Eye (tissue), 1 donor: ENCODE measurements at regions not wholly inside any gene's neighbourhood (a gene's known extent, or its start where the extent isn't known, plus 50 kb on each side); places are given as distances from the start of the nearest gene placed in this dataset.
A peak's percentile ranks its signal among the peaks of the same experiment; 100 is the strongest.

ENCODE experiments used
- DNase-seq: peaks from one replicate; pipeline ENCODE4 v3.0.0-alpha.2; 2015

DNA sequence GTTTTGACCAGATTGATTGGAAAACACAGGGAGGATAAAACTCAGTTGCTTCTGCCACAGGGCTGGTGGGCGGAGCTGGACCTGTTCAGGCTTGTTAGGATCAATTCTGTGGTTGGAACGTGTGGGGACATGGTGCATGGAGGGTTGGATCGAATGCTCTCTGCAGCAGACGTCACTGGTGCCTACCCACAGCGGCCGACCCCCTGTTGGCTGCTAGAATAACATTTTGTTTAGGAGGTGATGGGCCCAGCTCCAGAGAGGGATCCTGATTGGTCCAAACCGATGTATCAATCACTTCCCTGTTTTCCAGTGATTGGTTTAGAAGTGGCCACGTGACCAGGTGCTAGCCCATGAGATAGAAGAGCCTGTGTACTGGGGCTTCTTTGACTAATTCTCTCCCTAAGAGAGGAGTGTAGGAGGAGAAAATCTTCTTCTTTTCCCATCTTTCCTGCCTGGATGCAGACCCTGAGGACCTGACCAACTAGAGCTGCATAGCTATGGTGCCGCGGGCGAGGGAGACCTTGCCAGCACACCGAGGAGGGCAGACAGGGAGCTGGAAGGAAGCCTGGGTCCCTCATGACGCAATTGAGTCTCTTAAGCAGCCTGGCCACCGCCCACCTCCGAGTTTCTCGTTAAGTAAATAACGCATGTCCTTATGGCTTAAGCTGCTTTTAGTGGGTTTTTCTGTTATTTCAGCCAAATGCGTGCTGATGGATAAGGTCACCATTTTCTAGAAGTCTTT is 163.5 kb downstream of the AACS start:
- DNase-seq = no peak

DNA sequence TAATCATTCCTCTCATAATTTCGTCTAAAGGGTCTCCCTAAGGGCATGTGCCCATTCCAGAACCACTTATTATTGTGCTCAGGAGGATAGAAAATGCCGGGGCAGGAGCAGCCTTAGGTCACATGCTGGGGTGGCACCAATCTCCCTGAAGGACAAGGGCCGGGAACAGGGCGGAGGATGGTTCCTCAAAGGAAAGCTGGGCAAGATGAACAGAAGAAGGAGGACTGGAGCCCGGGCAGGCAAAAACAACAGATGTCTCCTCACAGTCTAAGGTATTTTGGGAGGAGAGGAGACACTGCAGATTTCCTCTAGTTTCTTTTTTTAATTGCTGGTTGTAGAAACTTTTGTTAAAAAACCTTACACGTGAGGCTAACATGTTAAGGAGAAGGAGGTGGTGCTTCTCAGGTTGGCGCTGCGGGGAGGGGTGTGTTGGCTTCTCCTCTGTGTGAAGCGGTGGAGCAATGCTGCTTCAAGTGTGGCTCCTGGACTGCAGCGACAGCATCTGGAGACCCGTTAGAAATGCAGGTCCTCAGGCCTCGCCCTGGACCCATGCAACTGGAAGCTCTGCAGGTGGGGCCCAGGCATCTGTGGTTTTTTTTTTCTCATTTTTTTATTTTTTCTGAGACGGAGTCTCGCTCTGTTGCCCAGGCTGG is 164.8 kb downstream of the AACS start:
- no peak for DNase-seq

DNA sequence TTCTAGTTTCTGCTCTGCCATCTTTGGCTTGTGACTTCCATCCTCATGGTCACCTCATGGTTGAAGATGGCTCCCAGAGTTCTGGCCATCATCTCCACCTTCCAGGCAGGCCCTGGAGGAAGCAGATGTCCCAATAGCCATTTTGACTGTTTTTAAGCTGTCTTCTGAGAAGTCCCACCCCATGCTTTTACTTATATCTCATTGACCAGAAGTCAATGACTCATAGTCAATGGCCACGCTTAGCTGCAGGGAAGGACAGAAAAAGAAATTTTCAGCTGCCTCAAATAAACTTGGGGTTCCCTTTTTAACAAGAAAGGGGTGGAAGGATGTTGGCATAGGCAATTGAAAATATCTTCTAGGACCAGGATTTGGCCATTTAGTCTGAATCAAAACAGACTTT is 168.1 kb downstream of the AACS start:
- DNase-seq = no peak

DNA sequence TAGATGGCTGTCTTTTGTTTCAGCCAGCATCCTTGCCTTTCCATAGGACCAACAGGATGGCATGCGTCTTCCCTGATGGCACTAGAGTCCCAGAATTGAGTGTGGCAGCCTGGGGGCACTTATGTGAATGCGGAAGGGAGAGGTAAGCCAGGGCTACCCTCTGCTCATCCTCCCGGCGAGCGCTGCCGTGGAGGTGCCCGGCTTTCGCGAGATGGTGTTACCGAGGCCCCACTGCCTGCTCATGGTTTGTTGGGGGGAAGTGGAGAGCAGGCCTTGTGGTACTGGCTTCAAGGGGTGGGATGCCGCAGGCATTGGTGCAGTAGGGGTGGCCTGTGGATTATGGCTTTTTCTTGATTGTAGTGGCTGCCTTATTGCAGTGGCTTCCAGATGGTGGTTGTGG is 174.3 kb downstream of the AACS start:
- DNase-seq = no peak

DNA sequence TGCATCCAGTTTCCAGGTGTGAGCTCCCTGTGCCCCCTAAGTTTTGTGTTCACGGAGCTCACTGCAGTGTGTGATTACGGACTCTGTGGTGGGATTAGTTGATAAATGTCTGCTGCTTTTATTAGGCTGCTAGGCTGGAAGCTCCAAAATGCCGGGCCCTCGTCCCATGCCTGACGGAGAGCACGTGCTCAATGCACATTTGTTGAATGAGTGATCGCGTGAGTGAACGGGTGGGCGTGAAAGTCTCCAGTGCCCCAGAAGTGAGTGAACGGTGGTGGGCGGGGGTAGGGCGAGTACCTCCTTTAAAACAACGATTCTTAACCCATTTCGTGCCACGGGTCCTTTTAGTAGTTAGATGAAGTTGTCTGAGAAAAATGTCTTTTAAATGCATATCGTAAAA is 175.5 kb downstream of the AACS start:
- no peak for DNase-seq

DNA sequence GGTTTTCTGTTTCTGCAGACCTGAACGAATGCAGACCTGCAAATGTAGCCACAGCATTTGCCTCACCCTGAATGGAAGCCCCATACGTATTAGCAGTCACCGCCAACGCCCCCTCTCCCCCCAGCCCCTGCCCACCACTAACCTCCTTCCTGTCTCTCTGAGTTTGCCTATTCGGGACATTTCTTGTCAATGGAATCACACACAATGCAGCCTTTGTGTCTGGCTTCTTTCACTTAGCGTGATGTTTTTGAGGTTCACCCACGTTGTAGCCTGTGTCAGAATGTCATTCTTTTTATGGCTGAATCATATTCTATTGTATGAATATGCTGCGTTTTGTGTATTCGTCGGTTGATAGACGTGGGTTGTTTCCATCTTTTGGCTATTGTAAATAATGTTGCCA is 178.6 kb downstream of the AACS start:
- no peak for DNase-seq

DNA sequence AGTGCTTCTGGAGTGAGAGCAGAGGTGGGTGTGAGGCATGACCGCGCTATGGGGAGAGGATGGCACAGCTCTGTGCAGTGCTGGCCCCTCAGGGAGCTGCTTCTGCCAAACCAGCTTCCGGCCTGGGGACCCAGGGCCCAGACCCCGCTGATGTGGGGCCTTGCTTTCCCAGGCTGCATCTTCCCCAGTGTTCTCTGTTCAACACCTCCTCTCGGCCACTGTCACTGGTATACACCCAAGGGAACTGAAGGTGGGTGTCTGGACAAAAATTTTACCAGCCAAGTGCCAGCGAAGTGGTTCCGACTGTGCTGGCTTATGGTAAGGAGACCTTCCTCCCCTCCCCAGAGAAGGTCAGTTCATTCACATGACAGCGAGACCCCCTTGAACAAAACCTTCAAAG is 179.1 kb downstream of the AACS start:
- no peak for DNase-seq

DNA sequence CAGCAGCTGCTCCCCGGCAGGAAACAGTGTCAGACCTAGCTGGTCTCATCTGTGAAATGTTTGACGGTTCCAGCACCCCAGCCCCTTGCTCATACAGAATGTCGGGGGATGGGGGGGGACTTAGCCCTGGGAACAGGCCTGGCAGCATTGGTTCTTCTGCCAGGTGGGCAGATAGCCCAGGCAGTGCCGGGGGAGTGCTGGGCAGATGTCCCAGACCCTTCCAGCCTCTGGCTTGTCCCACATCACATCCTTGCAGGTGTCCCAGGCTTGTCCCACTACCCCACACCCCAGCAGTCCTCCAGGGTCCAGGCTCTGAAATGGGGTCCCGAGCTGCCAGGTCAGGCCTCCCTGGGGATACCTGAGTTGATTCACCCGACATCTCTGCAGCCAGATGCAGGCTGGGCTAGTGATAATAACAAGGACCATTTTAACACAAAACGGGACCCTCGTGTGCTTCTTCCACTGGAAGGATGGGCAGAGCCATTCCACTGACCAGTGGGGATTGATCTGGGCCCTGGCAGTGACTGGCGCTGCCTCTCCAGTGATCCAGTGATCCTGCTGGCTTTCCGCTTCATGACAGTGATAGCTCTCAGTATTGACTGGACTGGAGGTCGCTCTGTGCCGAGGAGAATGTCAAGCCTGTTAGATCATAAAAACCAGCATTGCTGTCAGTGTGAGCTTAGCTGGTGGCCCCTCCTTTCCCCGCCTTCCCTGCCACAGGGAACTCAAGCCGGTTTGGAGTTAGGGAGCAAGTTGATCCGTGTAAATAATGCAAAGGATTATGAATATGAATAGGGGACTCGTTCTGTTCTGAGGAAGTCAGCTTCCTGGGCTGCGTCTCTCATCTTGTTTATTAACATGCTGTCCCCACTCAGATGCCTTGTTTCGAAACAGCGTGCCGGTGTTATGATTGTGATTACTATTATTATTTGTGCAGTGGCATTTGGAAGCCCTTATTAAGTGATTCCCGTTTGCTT is 180.6 kb downstream of the AACS start:
- peak; percentile 84 for DNase-seq

DNA sequence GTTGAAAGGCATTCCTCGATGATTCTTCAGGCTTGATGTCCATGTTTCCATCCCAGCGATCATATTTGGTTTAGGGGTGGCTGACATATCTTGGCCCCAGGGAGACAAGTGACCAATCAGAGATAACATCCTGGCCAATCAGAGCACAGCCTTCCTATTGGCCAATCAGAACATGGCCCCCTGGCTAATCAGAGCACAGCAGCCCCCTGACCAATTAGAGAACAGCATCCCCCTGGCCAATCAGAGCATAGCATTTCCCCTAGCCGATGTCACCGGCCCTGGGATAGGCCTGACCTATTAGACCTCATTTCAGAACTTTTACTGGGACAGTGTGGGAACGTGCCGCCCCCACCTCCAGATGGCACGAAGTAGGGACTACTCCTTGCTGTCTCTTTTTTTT is 182.2 kb downstream of the AACS start:
- DNase-seq = no peak

DNA sequence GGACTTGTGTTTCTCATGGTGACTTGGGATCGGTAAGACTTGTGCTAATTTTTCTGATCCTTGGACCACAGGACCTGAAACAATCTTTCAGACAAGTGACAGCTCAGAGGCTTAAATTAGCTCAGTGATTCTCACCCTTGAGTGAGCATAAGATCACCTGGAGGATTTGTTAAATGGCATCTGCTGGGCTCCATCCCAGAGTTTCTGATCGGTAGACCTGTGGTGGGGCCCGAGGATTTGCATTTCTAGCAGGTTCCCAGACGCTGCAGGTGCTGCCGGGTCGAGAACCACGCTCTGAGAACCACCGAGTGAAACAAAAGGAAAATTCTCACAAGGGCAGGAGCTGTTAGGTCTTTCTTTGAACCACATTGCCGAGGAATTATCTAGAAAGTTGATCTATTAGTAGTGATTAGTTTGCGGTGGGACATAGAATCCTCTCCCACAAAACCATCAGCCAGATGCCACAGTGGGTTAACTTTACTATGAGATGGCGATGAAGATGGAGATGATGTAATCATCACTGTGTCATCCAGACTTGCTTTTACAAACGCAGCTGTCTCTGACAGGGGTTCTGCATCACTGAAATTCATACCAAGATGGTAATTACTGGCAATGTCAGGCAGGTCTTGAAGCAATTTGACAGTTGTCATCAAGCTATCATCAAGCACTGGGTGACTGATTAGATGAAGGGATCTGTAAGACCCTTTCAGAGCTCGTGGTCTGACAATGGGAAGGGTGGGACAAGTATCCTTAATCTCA is 184.0 kb downstream of the AACS start:
- DNase-seq = peak; percentile 36

DNA sequence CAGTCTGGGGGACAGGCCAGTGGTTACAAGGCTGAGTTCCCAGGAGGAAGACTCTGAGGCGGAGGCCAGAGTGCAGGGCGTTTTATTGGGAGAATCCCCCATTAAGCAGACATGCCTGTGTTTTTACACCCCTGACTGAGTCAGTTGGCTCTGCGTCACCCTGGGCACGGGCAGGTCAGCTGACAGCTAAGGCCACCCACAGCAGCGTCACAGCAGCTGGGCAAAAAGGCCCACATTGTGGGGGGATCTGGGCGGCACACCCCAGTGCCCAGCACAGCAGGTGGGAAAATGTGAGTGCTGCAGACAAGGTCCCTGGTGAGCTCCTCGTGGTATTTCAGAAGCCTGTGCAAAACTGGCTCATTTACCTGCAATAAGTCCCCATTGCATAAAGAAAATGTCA is 184.7 kb downstream of the AACS start:
- DNase-seq = no peak

DNA sequence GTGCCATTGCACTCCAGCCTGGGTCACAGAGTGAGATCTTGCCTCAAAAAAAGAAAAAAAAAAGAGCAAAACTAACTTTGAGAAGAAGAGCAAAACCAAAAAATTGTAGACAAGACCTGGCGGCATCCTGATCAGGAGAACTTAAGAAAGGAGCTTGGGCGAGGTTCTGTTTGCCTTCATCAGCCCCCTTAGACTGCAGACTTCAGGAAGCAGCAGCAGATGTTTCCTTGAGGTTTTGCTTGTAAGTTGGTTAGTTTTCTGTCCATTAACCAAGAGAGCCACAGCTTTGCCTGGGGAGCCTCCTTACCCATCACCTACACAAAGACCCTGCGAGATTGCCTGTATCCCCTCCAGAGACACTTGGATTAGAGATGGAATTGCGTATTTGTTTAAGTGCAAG is 189.0 kb downstream of the AACS start:
- no peak for DNase-seq

DNA sequence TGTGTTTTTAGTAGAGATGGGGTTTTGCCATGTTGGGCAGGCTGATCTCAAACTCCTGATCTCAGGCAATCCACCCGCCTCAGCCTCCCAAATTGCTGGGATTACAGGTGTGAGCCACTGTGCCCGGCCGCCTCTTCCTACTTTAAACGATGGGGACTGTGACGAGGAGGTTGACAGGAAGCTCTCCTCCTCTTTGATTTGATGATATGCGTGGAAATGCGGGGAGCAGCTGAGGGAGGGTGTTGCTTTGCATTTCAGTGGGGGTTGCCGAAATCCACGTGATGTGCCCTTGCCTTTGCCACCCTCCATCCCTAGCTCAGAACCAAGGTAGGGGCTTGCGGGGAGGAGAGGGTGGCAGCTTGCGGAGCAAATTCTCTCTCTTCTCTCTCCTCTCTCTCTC is 189.6 kb downstream of the AACS start:
- no peak for DNase-seq

DNA sequence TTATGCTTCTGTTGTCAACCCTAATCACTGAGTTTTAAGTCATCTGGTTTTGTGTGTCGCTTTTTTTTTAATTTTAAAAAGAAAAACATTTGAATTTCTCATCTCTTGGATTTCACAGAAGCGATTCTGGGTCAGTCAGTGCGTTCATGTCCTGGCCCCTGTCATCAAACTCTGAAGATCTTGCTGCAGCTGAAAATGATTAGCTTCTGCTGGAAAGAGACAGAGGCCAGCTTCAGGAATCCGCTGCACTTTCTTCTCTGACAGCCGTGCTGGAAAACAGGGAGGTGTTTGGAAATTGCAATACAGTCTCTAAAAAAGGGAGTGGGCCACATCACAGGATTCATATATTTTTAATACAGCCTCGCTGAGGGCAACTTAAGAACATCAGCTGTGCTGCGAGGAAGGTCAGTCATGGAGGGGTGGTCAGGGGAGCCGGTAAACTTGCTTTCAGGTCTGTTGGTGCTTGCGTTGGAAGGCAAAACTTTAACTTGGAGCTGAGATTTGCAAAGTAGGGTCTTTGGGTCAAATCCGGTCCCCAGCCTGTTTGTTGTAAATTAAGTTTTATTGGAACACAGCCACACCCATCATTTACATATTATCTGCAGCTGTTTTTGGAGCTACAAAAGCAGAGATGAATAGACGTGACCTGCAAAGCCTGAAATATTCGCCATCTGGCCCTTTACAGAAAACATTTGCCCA is 190.8 kb downstream of the AACS start:
- no peak for DNase-seq

DNA sequence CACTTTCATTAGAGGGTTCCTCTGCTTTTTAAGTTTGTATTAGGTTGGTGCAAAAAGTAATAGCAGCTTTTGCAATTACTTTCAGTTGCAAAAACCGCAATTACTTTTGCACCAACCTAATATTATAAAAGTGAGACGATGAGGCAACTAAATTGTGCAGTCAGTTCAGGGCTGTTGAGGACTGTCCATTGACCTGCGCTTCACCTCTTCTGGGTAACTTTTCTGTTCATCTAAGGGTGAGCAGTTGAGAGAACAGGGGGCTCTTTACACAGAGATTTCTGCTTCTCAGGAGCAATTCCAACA is 191.3 kb downstream of the AACS start:
- DNase-seq = no peak

DNA sequence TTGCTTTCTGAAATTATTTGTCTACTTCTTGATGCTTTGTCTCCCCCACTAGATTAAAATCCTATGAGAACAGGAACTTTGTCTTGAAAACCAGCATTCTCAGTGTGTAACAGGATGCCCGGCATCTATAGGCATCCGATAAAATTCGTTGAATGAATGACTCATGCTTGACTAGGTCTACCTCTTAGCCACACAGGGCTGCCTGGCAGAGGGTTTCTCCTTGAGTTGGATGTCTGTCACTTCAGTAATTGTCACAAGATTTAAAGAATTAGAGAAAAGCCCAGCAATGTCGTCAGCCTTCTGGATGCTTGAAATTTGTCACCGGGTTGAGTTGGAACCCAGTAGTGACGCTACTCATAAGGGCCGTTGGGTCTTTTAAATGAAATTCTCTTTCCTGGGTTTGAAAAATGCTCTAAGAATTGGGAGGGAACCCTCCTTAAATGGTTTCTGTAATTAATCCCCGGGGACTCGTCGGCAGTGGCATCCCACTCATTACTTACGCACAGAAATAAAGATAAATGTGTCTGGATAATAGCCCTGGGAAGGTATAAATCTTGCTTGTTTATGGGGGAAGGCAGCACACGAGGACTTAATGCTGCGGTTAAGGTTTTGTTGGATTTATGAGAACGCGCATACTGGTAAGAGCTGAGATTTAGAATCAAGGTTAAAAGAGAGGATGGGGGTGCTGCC is 194.1 kb downstream of the AACS start:
- no peak for DNase-seq

DNA sequence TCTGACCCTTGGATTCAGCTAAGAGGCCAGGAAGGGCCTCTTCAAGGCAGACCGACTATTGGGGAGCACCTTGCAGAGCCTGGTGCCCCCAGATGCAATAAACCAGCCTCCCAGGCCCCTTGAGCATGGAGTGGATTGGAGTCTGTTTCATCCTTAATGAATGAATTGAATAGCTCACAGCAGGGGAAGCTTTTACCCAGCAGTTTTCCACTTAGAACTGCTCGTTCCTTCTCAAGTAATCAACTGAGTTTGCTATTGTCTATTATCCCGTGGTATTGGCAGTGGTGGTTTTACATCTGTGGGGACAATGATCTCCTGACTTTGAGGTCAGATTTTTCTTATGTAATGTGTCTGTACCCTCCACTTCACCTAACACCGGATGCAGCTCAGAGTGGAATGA is 197.6 kb downstream of the AACS start:
- DNase-seq = peak; percentile 80

DNA sequence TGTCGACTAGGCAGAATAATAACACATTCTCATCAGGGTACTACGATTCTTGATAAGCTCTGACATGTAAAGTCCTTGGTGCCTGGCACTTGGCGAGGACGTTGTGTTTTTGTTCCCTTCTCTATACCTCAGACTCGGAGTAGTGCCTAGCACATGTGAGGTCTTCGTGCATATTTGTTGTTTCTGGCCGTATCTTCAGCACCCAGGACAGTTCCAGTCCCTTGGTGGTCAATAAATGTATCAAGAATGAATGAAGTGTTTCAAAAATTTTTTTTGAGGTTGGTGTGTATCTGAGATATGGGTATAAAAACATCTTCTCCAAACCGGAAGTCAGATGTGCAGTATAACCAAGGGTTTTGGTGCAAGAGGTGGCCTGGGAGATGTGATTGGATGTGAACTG is 198.2 kb downstream of the AACS start:
- no peak for DNase-seq

DNA sequence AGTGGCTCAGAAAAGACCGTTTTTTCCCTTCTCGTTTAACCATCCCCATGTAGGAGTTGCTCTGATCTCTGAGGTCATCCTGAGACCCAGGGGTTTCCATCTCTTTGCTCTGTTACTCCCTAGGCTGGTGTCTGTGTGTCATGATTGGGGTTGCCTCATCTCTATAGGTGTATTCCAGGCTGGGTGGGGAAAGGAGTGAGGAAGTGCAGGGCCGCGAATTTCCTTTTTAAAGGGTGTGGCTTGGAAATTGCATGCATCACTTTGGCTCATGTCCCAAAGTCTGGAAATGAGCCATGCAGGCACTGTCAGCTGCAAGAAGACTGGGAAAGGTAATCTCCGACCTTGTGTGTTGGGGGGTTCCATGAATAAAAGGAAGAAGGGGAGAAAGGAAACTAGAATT is 201.9 kb downstream of the AACS start:
- no peak for DNase-seq

DNA sequence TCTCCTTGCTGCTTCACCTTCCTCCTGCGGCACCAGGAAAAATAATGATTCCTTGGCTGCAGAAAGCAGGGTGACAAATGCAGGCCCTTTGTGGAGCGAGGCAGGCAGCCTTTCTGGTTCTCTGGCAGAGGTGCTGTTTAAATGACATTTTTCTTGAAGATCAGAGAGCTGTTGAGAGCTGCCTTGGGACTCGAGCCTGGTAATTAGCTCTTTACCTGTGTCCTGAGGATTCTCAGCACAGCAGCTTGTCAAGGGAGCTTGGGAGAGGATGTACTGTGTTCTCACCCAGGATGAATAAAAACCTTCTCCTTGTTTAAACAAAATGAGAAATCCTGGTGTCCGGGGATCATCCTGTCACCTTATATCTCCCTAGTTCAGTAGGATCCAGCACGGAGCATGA is 204.0 kb downstream of the AACS start:
- no peak for DNase-seq

DNA sequence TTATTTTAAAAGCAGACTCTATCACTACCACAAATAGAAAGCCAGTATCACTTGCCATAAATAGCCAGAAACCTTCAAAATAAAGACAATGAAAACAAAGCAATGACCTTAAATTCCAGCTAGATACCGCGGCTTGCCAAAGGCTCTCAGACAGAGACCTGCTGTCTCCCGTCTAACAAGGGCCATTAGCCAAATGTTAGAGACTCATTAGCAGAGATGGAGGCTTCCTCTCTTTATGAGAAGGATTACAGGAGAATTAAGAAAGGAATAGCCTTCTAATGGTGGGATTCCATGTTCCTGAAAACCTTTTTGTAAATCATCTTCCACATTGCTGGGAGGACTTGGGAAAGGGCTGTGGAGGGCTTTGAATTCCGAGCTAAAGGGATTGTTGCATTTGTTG is 206.7 kb downstream of the AACS start:
- DNase-seq = peak; percentile 32

DNA sequence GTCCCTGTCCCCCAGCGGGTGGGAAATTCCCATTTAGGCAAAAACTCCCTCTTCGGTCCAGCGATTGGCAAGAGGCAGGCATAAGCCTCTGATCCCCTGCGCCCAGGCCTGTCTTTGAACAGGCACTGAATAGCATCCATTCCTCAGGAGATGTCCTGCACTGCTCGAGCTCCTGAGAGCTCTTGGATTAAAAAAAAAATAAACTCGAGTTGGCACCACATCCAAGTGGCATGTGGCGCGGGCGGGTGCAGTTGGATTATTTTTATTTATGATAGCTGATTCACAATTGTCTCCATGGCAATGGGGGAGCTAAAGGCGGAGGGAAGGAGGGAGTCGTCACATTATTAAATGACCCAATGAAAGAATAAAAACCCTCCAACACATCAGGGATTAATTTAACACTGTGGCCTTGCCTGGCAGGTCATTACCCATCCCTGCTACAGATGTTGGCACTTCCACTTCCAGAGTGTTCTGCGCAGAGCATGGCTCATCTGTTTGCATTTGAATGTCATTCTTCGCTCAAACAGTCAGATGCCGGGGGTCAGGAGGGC is 207.2 kb downstream of the AACS start:
- DNase-seq = no peak
